GM12878 (cell line): ENCODE measurements at regions not wholly inside any gene's neighbourhood (a gene's known extent, or its start where the extent isn't known, plus 50 kb on each side); places are given as distances from the start of the nearest gene placed in this dataset.

Experiments
- ATAC-seq: fragments of 200-7000 bp; cut with Tn5 transposase; 3 replicates; pipeline ENCODE4 v1.9.1; 2020; ENCODE audit warnings: mild to moderate bottlenecking, moderate library complexity
- BruUV-seq: library from RNA; stranded (reverse); fragments of 400-500 nt; replicated peaks from 2 replicates; lab custom pipeline; 2021; lab: Mats Ljungman, UMichigan
- CTCF ChIA-PET: fragments of 300-600 bp; sonication (Branson Sonifier 250); formaldehyde crosslinking; extraction: SDS; loops from one replicate; lab custom pipeline; 2021; ENCODE audit warnings: inconsistent platforms; lab: Yijun Ruan, JAX
- POLR2A ChIA-PET: fragments of 350-600 bp; formaldehyde crosslinking; extraction: SDS; loops from one replicate; lab custom pipeline; 2021; ENCODE audit warnings: inconsistent platforms; lab: Charles Lee
- RAD21 ChIA-PET: fragments of 300-600 bp; sonication (Branson Sonifier 250); formaldehyde crosslinking; loops from one replicate; lab custom pipeline; 2023; ENCODE audit warnings: antibody characterized with exemption; ENCODE audit not compliant: unreplicated experiment; lab: Charles Lee
- SMC1A ChIA-PET: fragments of 300-600 bp; sonication (Branson Sonifier 250); formaldehyde crosslinking; loops from one replicate; lab custom pipeline; 2023; ENCODE audit not compliant: unreplicated experiment, uncharacterized antibody; lab: Charles Lee
- DNase-seq: peaks from one replicate; pipeline ENCODE4 v3.0.0-alpha.2; 2011; ENCODE audit warnings: low read depth, low spot score
- FAIRE-seq: peaks from 3 replicates; lab custom pipeline; 2011; peaks lifted over from hg19 to GRCh38; lab: Jason Lieb, UNC
- H2AFZ ChIP-seq: 2 replicates; pipeline ENCODE4 v1.6.0; 2011; ENCODE audit warnings: low read depth, low read length, control low read depth; ENCODE audit not compliant: control insufficient read depth
- H3K27ac ChIP-seq: 2 replicates; pipeline ENCODE4 v1.5.1; 2011; ENCODE audit warnings: control low read depth; ENCODE audit not compliant: control insufficient read depth, insufficient read depth
- H3K27me3 ChIP-seq, 2 experiments: replicated peaks in 1 of 2; 2 replicates each; pipeline versions ENCODE4 v1.6.0 to v1.6.1; 2011; ENCODE audit warnings: low read length in 1 of 2; ENCODE audit not compliant: control insufficient read depth in 2 of 2, insufficient read depth in 2 of 2
- H3K36me3 ChIP-seq, 2 experiments: 2 replicates each; pipeline ENCODE4 v1.5.1; 2011; ENCODE audit warnings: low read length in 1 of 2; ENCODE audit not compliant: control insufficient read depth in 2 of 2, insufficient read depth in 2 of 2
- H3K4me1 ChIP-seq: 2 replicates; pipeline ENCODE4 v1.6.1; 2011; ENCODE audit warnings: mild to moderate bottlenecking, low read length, moderate library complexity, mixed read lengths; ENCODE audit not compliant: control insufficient read depth, insufficient read depth
- H3K4me2 ChIP-seq: 2 replicates; pipeline ENCODE4 v1.6.0; 2011; ENCODE audit warnings: control low read depth; ENCODE audit not compliant: control insufficient read depth, insufficient read depth
- H3K4me3 ChIP-seq: fragments of 200-600 bp; sonication (generic); 2 replicates; pipeline ENCODE4 v1.5.1; 2016
- H3K79me2 ChIP-seq: 2 replicates; pipeline ENCODE4 v1.6.0; 2011; ENCODE audit warnings: low read length; ENCODE audit not compliant: control insufficient read depth, insufficient read depth
- H3K9ac ChIP-seq: 2 replicates; pipeline ENCODE4 v1.8.0; 2011; ENCODE audit warnings: low read length, control low read depth, mixed read lengths; ENCODE audit not compliant: control insufficient read depth, insufficient read depth
- H3K9me3 ChIP-seq: replicated peaks from 3 replicates; pipeline ENCODE4 v1.5.1; 2011; ENCODE audit warnings: mild to moderate bottlenecking, low read length; ENCODE audit not compliant: control insufficient read depth, insufficient read depth
- H4K20me1 ChIP-seq: 2 replicates; pipeline ENCODE4 v1.6.0; 2011; ENCODE audit not compliant: control insufficient read depth, insufficient read depth
- ASH2L ChIP-seq: fragments of 300-600, 200-600 bp; sonication (generic); IDR thresholded peaks from 2 replicates; pipeline ENCODE4 v1.6.1; 2017; ENCODE audit warnings: low read depth, mild to moderate bottlenecking, borderline replicate concordance
- BCL11A ChIP-seq: IDR thresholded peaks from 2 replicates; pipeline ENCODE4 v1.6.1; 2011; ENCODE audit warnings: low read depth, low read length
- MEF2A ChIP-seq: IDR thresholded peaks from 2 replicates; pipeline ENCODE4 v1.6.1; 2011; ENCODE audit warnings: low read depth, mild to moderate bottlenecking, low read length, moderate library complexity; ENCODE audit not compliant: insufficient read depth
- MYB ChIP-seq: fragments of 150-350 bp; IDR thresholded peaks from 2 replicates; pipeline ENCODE4 v1.6.1; 2014; ENCODE audit warnings: mild to moderate bottlenecking, low read depth, low read length, borderline replicate concordance
- NFYB ChIP-seq: IDR thresholded peaks from 2 replicates; pipeline ENCODE4 v1.6.1; 2011; ENCODE audit warnings: low read depth, mild to moderate bottlenecking, low read length, improper control_type of control experiment, moderate library complexity; ENCODE audit not compliant: insufficient read depth
- SREBF1 ChIP-seq: IDR thresholded peaks from 2 replicates; pipeline ENCODE4 v1.6.1; 2012; ENCODE audit warnings: mild to moderate bottlenecking, low read length
- STAT1 ChIP-seq: fragments of 450-650 bp; conservative IDR thresholded peaks from 2 replicates; pipeline ENCODE4 v1.6.1; 2014; ENCODE audit warnings: antibody characterized with exemption, mild to moderate bottlenecking
- STAT3 ChIP-seq: IDR thresholded peaks from 2 replicates; pipeline ENCODE4 v1.6.1; 2011; ENCODE audit warnings: low read depth, low read length, improper control_type of control experiment
- WGBS: methylation state at CpG from one replicate; pipeline ENCODE4 v1.1.6; 2016; ENCODE audit warnings: low lambda C conversion rate; ENCODE audit not compliant: insufficient replicate concordance, insufficient coverage; ENCODE audit errors: missing lambda C conversion rate; 5-methylcytosine and 5-hydroxymethylcytosine counted together
- in situ Hi-C: fragments of 300-500 bp; cut with MboI; formaldehyde crosslinking; loops from 9 replicates; pipeline ENCODE4 v1.14.3; 2018; ENCODE audit warnings: mixed read lengths
- intact Hi-C: fragments of 100-400 bp; cut with micrococcal nuclease; formaldehyde crosslinking; loops from one replicate; pipeline ENCODE4 v1.14.2; 2022; ENCODE audit not compliant: unreplicated experiment
- TF ChIP-seq, protein P1 (sequence below): fragments of 450-650 bp; formaldehyde crosslinking; IDR thresholded peaks from 2 replicates; pipeline ENCODE4 v1.4.0; 2020; ENCODE audit warnings: mild to moderate bottlenecking, moderate library complexity
- TF ChIP-seq, protein P2 (sequence below): IDR thresholded peaks from 2 replicates; pipeline ENCODE4 v1.6.1; 2012; ENCODE audit warnings: low read depth, low read length, improper control_type of control experiment
- TF ChIP-seq, protein P3 (sequence below): IDR thresholded peaks from 2 replicates; pipeline ENCODE4 v1.6.1; 2011; ENCODE audit warnings: low read depth, low read length, improper control_type of control experiment, borderline replicate concordance

DNA sequence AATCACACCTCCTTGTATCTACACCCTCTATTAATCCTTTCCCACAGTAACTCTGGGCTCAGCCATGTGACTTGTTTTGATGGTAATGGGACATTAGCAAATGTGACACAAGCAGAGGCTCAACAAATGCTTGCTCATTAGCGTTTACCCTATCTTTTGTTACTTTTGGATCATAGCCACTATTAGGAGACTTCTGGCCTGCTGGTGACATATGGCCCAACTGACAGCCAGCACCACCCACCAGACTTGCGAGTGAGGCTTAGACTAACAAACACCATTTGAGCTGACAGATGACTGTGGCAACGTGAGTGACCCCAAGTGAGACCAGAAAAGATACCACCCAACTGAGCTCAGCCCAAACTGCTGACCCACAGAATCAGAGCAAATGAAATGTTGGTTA lies 154.1 kb downstream of the OLFM4 start (continued):
- TF ChIP-seq, protein P1, sequence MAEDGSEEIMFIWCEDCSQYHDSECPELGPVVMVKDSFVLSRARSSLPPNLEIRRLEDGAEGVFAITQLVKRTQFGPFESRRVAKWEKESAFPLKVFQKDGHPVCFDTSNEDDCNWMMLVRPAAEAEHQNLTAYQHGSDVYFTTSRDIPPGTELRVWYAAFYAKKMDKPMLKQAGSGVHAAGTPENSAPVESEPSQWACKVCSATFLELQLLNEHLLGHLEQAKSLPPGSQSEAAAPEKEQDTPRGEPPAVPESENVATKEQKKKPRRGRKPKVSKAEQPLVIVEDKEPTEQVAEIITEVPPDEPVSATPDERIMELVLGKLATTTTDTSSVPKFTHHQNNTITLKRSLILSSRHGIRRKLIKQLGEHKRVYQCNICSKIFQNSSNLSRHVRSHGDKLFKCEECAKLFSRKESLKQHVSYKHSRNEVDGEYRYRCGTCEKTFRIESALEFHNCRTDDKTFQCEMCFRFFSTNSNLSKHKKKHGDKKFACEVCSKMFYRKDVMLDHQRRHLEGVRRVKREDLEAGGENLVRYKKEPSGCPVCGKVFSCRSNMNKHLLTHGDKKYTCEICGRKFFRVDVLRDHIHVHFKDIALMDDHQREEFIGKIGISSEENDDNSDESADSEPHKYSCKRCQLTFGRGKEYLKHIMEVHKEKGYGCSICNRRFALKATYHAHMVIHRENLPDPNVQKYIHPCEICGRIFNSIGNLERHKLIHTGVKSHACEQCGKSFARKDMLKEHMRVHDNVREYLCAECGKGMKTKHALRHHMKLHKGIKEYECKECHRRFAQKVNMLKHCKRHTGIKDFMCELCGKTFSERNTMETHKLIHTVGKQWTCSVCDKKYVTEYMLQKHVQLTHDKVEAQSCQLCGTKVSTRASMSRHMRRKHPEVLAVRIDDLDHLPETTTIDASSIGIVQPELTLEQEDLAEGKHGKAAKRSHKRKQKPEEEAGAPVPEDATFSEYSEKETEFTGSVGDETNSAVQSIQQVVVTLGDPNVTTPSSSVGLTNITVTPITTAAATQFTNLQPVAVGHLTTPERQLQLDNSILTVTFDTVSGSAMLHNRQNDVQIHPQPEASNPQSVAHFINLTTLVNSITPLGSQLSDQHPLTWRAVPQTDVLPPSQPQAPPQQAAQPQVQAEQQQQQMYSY (CRISPR knock-in tag), result no peak
- TF ChIP-seq NFYB (no peak), STAT3 (no peak), STAT1 (no peak), ASH2L (no peak), MYB (no peak), SREBF1 (no peak)
- TF ChIP-seq, protein P2, sequence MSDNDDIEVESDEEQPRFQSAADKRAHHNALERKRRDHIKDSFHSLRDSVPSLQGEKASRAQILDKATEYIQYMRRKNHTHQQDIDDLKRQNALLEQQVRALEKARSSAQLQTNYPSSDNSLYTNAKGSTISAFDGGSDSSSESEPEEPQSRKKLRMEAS, result no peak

DNA sequence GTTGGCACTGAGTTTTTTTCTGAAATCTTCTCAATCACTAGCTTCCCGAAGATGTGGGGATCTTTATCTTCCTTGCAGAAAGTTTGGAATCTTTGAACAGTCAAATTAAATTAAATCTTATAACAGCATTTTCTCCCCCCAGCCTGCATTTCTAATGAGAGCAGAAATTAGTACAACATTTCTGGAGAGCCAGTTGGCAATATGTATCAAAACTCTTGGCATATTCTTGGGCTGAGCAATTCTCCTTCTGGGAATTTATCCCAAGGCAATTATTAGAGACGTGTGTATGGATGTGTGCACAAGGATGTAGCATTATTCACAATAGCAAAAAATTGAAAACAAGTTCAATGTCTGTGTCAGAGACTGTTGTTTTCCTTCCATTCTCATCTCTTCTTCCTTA lies 159.5 kb downstream of the OLFM4 start:
- H3K4me2 ChIP-seq, result no peak overlapping the region
- POLR2A ChIA-PET, result no interaction called here
- no peak overlapping the region for H2AFZ ChIP-seq
- CTCF ChIA-PET, result interaction anchor here (2.9 kb wide), 1 partner anchor 220 kb away, joined by 9 read pairs; no protein-coding TSS in a partner anchor
- H3K27me3 ChIP-seq, result no peaks in the 10 kb centered on the region
- in situ Hi-C loops (no loop called here), intact Hi-C loops (no loop called here)
- H3K79me2 ChIP-seq, result no peaks in the 10 kb centered on the region
- H3K9ac ChIP-seq, result no peak overlapping the region
- SMC1A ChIA-PET, result no interaction called here
- H3K4me1 ChIP-seq, result no peaks in the 10 kb centered on the region
- RAD21 ChIA-PET, result interaction anchor here (1.3 kb wide), 1 partner anchor 36 kb away, joined by 3 read pairs; no protein-coding TSS in a partner anchor
- H3K27ac ChIP-seq, result no peak overlapping the region
- ATAC-seq, result no peak
- TF ChIP-seq, protein P2, result no peak
- no peak for TF ChIP-seq STAT3
- no peak for TF ChIP-seq MEF2A
- TF ChIP-seq, protein P3, sequence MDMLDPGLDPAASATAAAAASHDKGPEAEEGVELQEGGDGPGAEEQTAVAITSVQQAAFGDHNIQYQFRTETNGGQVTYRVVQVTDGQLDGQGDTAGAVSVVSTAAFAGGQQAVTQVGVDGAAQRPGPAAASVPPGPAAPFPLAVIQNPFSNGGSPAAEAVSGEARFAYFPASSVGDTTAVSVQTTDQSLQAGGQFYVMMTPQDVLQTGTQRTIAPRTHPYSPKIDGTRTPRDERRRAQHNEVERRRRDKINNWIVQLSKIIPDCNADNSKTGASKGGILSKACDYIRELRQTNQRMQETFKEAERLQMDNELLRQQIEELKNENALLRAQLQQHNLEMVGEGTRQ, result no peak
- TF ChIP-seq BCL11A, result no peak
- WGBS, result 0% methylated on average over 2 of the region's 2 CpGs
- no peak for FAIRE-seq
- no peak for DNase-seq
- H4K20me1 ChIP-seq, result no peaks in the 10 kb centered on the region
- no TSS peak for BruUV-seq
- H3K9me3 ChIP-seq, result no peaks in the 10 kb centered on the region; the same call in 2 of the 3 replicates
- H3K36me3 ChIP-seq, result no peaks in the 10 kb centered on the region
- H3K4me3 ChIP-seq, result no peak overlapping the region
